CD4-positive, alpha-beta T cell (primary cell): ENCODE measurements at regions not wholly inside any gene's neighbourhood (a gene's known extent, or its start where the extent isn't known, plus 50 kb on each side); places are given as distances from the start of the nearest gene placed in this dataset.
"Not testable (repeated sequence)": the region's sequence is repeated elsewhere in the genome, so short reads cannot be mapped to it uniquely, and the experiment has no call there.

ENCODE experiments used
- ATAC-seq: fragments of 200-7000 bp; cut with Tn5 transposase; one replicate; pipeline ENCODE4 v1.10.0; 2022; ENCODE audit warnings: mild to moderate bottlenecking; ENCODE audit not compliant: poor library complexity
- CTCF ChIA-PET: fragments of 350-600 bp; sonication (Branson Sonifier 250); formaldehyde crosslinking; loops from one replicate; lab custom pipeline; 2021; ENCODE audit warnings: antibody characterized with exemption, inconsistent platforms; lab: Charles Lee
- POLR2A ChIA-PET: fragments of 350-600 bp; sonication (Branson Sonifier 250); formaldehyde crosslinking; loops from one replicate; lab custom pipeline; 2021; ENCODE audit warnings: antibody characterized with exemption, inconsistent platforms; lab: Charles Lee
- DNase-seq, 14 experiments: peaks; one replicate each; pipeline ENCODE4 v3.0.0-alpha.2; 2013 to 2020; ENCODE audit warnings: mixed read lengths in 2 of 14
- H3K27ac ChIP-seq, 2 donors: one replicate each; pipeline versions ENCODE4 v1.5.1 to v1.7.0; 2013; ENCODE audit warnings: low read length in 2 of 2, low read depth in 1 of 2, mild to moderate bottlenecking in 1 of 2
- H3K27me3 ChIP-seq, 2 experiments: 1 replicate in 1 of 2; 2 replicates in 1 of 2; pipeline versions ENCODE4 v1.6.1 to v1.7.0; 2013; ENCODE audit warnings: low read length in 2 of 2, control low read depth in 1 of 2, mild to moderate bottlenecking in 1 of 2, moderate library complexity in 1 of 2; ENCODE audit not compliant: insufficient read depth in 2 of 2, control insufficient read depth in 1 of 2
- H3K36me3 ChIP-seq: one replicate; pipeline ENCODE4 v1.6.1; 2013; ENCODE audit warnings: low read length, control low read depth; ENCODE audit not compliant: insufficient read depth
- H3K4me1 ChIP-seq: one replicate; pipeline ENCODE4 v1.6.1; 2013; ENCODE audit warnings: low read length, control low read depth; ENCODE audit not compliant: insufficient read depth
- H3K4me3 ChIP-seq: one replicate; pipeline ENCODE4 v1.5.1; 2013; ENCODE audit warnings: mild to moderate bottlenecking, low read length, moderate library complexity
- H3K9me3 ChIP-seq, 2 experiments: 1 replicate in 1 of 2; 2 replicates in 1 of 2; pipeline versions ENCODE4 v1.6.1 to v1.7.0; 2013; ENCODE audit warnings: low read length in 2 of 2, mild to moderate bottlenecking in 2 of 2, control low read depth in 1 of 2, moderate library complexity in 1 of 2; ENCODE audit not compliant: control insufficient read depth in 1 of 2, insufficient read depth in 1 of 2
- H3K27ac Mint-ChIP-seq: one replicate; pipeline ENCODE4 v1.8.0; 2020; ENCODE audit warnings: mixed read lengths
- H3K27me3 Mint-ChIP-seq: one replicate; pipeline ENCODE4 v1.8.0; 2021; ENCODE audit warnings: mixed read lengths
- H3K36me3 Mint-ChIP-seq: one replicate; pipeline ENCODE4 v1.8.0; 2021; ENCODE audit warnings: low read depth, mixed read lengths
- H3K4me1 Mint-ChIP-seq: one replicate; pipeline ENCODE4 v1.8.0; 2021; ENCODE audit warnings: low read depth, mixed read lengths
- H3K4me3 Mint-ChIP-seq: one replicate; pipeline ENCODE4 v1.8.0; 2020; ENCODE audit warnings: mild to moderate bottlenecking, mixed read lengths
- H3K9me3 Mint-ChIP-seq: one replicate; pipeline ENCODE4 v1.8.0; 2020; ENCODE audit warnings: mixed read lengths
- CTCF ChIP-seq: fragments of 200-600 bp; IDR thresholded peaks from one replicate; pipeline ENCODE4 v1.8.0; 2022; ENCODE audit warnings: antibody characterized with exemption, mild to moderate bottlenecking
- intact Hi-C, 2 experiments: fragments of 100-400 bp; cut with DNase I in 1 of 2; cut with micrococcal nuclease in 1 of 2; formaldehyde crosslinking; loops; one replicate each; pipeline versions ENCODE4 v1.15.1 to v1.9.0; 2023 to 2025; cut with DNase I, micrococcal nuclease

DNA sequence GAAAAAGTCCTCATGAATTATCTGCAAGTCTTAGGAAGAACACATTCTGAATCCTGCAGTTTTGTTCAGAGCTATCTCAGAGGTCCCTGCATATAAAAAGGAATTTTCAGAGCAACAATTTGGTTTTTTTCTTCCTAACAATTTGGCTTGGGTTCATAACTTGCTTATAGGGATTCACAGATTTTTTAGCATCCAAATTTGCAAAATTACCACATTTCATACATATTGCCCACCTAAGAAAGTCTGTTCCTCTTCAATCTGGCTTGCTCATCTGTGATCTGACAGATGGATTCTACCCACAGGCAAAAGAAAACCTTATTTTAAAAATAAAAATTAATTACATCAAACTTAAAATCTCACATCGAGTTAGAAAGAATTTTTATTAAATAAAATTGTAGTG is 714.4 kb upstream of the NCAM2 start:
- H3K4me1 ChIP-seq: no peaks in the 10 kb centered on the region
- Mint-ChIP-seq H3K4me1 (no peaks in the 10 kb centered on the region), H3K27me3 (no peaks in the 10 kb centered on the region), H3K27ac (no peak overlapping the region), H3K9me3 (peaks cover 2% of the 10 kb centered on the region), H3K36me3 (no peaks in the 10 kb centered on the region), H3K4me3 (no peak overlapping the region)
- no peaks in the 10 kb centered on the region for H3K36me3 ChIP-seq
- no peaks in the 10 kb centered on the region for H3K27me3 ChIP-seq
- intact Hi-C loops: no loop called here
- no peak for TF ChIP-seq CTCF
- CTCF ChIA-PET: no interaction called here
- DNase-seq: no peak
- H3K4me3 ChIP-seq: no peak overlapping the region
- no peak overlapping the region for H3K27ac ChIP-seq
- POLR2A ChIA-PET: no interaction called here
- H3K9me3 ChIP-seq: peaks cover 0 to 3% of the 10 kb centered on the region in 2 experiments
- ATAC-seq: no peak

DNA sequence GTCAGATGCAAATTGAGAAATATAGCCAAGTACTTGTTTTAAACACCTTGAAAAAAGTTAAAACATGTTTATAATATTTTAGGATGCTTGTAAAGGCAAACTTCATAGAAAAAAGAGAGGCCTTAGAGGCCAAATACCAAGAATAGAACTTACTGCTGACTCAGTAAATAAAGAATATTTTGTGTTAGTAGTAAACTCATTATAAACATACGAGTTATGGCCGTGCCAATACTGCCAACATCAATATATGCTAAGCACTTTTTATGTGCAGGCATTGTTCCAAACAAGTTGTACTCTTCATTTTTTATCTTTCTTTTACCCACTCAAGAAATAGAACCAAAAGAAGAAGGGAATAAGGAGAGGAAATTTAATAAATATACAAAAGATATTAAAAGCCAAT is 705.9 kb upstream of the NCAM2 start:
- Mint-ChIP-seq H3K27ac (no peak overlapping the region), H3K4me1 (no peaks in the 10 kb centered on the region), H3K27me3 (no peaks in the 10 kb centered on the region), H3K9me3 (peaks cover 2% of the 10 kb centered on the region), H3K4me3 (no peak overlapping the region), H3K36me3 (no peaks in the 10 kb centered on the region)
- ChIA-PET POLR2A (no interaction called here), CTCF (no interaction called here)
- Histone ChIP-seq H3K27ac (no peak overlapping the region), H3K27me3 (no peaks in the 10 kb centered on the region), H3K36me3 (no peaks in the 10 kb centered on the region), H3K9me3 (no peaks in the 10 kb centered on the region), H3K4me1 (no peaks in the 10 kb centered on the region), H3K4me3 (no peak overlapping the region)
- DNase-seq (no peak), ATAC-seq (no peak)
- intact Hi-C loops: no loop called here
- TF ChIP-seq CTCF: no peak

- H3K36me3 Mint-ChIP-seq, H3K9me3 Mint-ChIP-seq, H3K4me1 Mint-ChIP-seq, H3K27ac Mint-ChIP-seq, ATAC-seq, H3K4me3 ChIP-seq, intact Hi-C loops, H3K27me3 Mint-ChIP-seq, H3K4me1 ChIP-seq, H3K9me3 ChIP-seq, CTCF ChIA-PET, POLR2A ChIA-PET, H3K36me3 ChIP-seq, H3K27ac ChIP-seq, H3K4me3 Mint-ChIP-seq, H3K27me3 ChIP-seq: not testable (repeated sequence)
- peak in 1 of 14 experiments; percentile 9 for DNase-seq
These were observed 705.4 kb upstream of the NCAM2 start for GRCh38 chr21:20292854-20293253.

- TF ChIP-seq CTCF: no peak
- Histone ChIP-seq H3K36me3 (no peaks in the 10 kb centered on the region), H3K27me3 (no peaks in the 10 kb centered on the region), H3K9me3 (peaks cover 0 to 7% of the 10 kb centered on the region in 2 experiments), H3K4me3 (no peak overlapping the region), H3K4me1 (no peaks in the 10 kb centered on the region), H3K27ac (no peak overlapping the region)
- H3K27me3 Mint-ChIP-seq: no peaks in the 10 kb centered on the region
- no peak overlapping the region for H3K27ac Mint-ChIP-seq
- intact Hi-C loops: no loop called here
- H3K36me3 Mint-ChIP-seq: no peaks in the 10 kb centered on the region
- ChIA-PET POLR2A (no interaction called here), CTCF (no interaction called here)
- no peak for DNase-seq
- ATAC-seq: no peak
- H3K9me3 Mint-ChIP-seq: peaks cover 7% of the 10 kb centered on the region
- H3K4me3 Mint-ChIP-seq: no peak overlapping the region
- no peaks in the 10 kb centered on the region for H3K4me1 Mint-ChIP-seq
These were observed 696.8 kb upstream of the NCAM2 start for GRCh38 chr21:20301395-20301794.
